ENCODE measurements at regions not wholly inside any gene's neighbourhood (a gene's known extent, or its start where the extent isn't known, plus 50 kb on each side); places are given as distances from the start of the nearest gene placed in this dataset.
A peak's percentile ranks its signal among the peaks of the same experiment; 100 is the strongest.

- H3K27me3 Mint-ChIP-seq (ENCODE audit: low read depth, unreplicated experiment), result no peaks in the 10 kb centered on the region
- no peak overlapping the region for H3K27ac Mint-ChIP-seq (ENCODE audit: unreplicated experiment)
- Histone ChIP-seq H3K4me3 (ENCODE audit: insufficient read depth, low read depth, low read length) (no peak overlapping the region), H3K27ac (ENCODE audit: low read depth, low read length) (no peak overlapping the region), H3K27me3 (ENCODE audit: insufficient read depth, low read length) (no peaks in the 10 kb centered on the region), H3K9me3 (ENCODE audit: insufficient read depth, low read depth, low read length) (no peaks in the 10 kb centered on the region), H3K36me3 (ENCODE audit: insufficient read depth, low read length) (no peaks in the 10 kb centered on the region), H2AFZ (ENCODE audit: low read depth, low read length) (no peak overlapping the region), H3K4me1 (ENCODE audit: insufficient read depth, low read length) (no peaks in the 10 kb centered on the region), H4K20me1 (ENCODE audit: insufficient read depth, low read length) (no peaks in the 10 kb centered on the region), H3K79me2 (ENCODE audit: insufficient read depth, low read length) (no peaks in the 10 kb centered on the region), H3K9ac (ENCODE audit: low read length) (no peak overlapping the region), H3K4me2 (ENCODE audit: low read length) (no peak overlapping the region)
- no peak for DNase-seq (ENCODE audit: low read depth)
- TF ChIP-seq CTCF (IDR thresholded peaks at IDR 0.05; ENCODE audit: insufficient read depth, low read depth, low read length) (no peak), EZH2 (IDR thresholded peaks at IDR 0.05; ENCODE audit: insufficient read depth, low read length) (no peak)
- no peaks in the 10 kb centered on the region for H3K9me3 Mint-ChIP-seq (ENCODE audit: unreplicated experiment)
- no peaks in the 10 kb centered on the region for H3K36me3 Mint-ChIP-seq (ENCODE audit: low read depth, unreplicated experiment)
- H3K4me3 Mint-ChIP-seq (ENCODE audit: unreplicated experiment), result no peak overlapping the region
- FAIRE-seq, result no peak
- no peaks in the 10 kb centered on the region for H3K4me1 Mint-ChIP-seq (ENCODE audit: low read depth, unreplicated experiment)
Measured at GRCh38 chr2:199111458-199111857, 346.3 kb downstream of the SATB2 start.

GRCh38 chr2:199108056-199108455 lies 349.7 kb downstream of the SATB2 start:
- Histone ChIP-seq H3K4me2 (ENCODE audit: low read length) (no peak overlapping the region), H3K4me1 (ENCODE audit: insufficient read depth, low read length) (no peaks in the 10 kb centered on the region), H3K79me2 (ENCODE audit: insufficient read depth, low read length) (no peaks in the 10 kb centered on the region), H2AFZ (ENCODE audit: low read depth, low read length) (no peak overlapping the region), H4K20me1 (ENCODE audit: insufficient read depth, low read length) (no peaks in the 10 kb centered on the region), H3K9me3 (ENCODE audit: insufficient read depth, low read depth, low read length) (no peaks in the 10 kb centered on the region), H3K9ac (ENCODE audit: low read length) (no peak overlapping the region), H3K27me3 (ENCODE audit: insufficient read depth, low read length) (no peaks in the 10 kb centered on the region), H3K36me3 (ENCODE audit: insufficient read depth, low read length) (no peaks in the 10 kb centered on the region), H3K4me3 (ENCODE audit: insufficient read depth, low read depth, low read length) (no peak overlapping the region), H3K27ac (ENCODE audit: low read depth, low read length) (no peak overlapping the region)
- no peaks in the 10 kb centered on the region for H3K4me1 Mint-ChIP-seq (ENCODE audit: low read depth, unreplicated experiment)
- no peak overlapping the region for H3K4me3 Mint-ChIP-seq (ENCODE audit: unreplicated experiment)
- H3K27ac Mint-ChIP-seq (ENCODE audit: unreplicated experiment), result no peak overlapping the region
- H3K36me3 Mint-ChIP-seq (ENCODE audit: low read depth, unreplicated experiment), result no peaks in the 10 kb centered on the region
- FAIRE-seq (no peak), DNase-seq (ENCODE audit: low read depth) (peak; percentile 32)
- no peaks in the 10 kb centered on the region for H3K9me3 Mint-ChIP-seq (ENCODE audit: unreplicated experiment)
- no peaks in the 10 kb centered on the region for H3K27me3 Mint-ChIP-seq (ENCODE audit: low read depth, unreplicated experiment)
- TF ChIP-seq CTCF (IDR thresholded peaks at IDR 0.05; ENCODE audit: insufficient read depth, low read depth, low read length) (no peak), EZH2 (IDR thresholded peaks at IDR 0.05; ENCODE audit: insufficient read depth, low read length) (no peak)

GRCh38 chr2:199105826-199106225 lies 351.9 kb downstream of the SATB2 start:
- no peak for TF ChIP-seq CTCF (IDR thresholded peaks at IDR 0.05; ENCODE audit: insufficient read depth, low read depth, low read length)
- no peak for TF ChIP-seq EZH2 (IDR thresholded peaks at IDR 0.05; ENCODE audit: insufficient read depth, low read length)
- H3K4me3 ChIP-seq (ENCODE audit: insufficient read depth, low read depth, low read length), result no peak overlapping the region
- DNase-seq (ENCODE audit: low read depth) (no peak), FAIRE-seq (no peak)
- H3K9ac ChIP-seq (ENCODE audit: low read length), result no peak overlapping the region
- no peak overlapping the region for H3K4me2 ChIP-seq (ENCODE audit: low read length)
- Mint-ChIP-seq H3K4me3 (ENCODE audit: unreplicated experiment) (no peak overlapping the region), H3K9me3 (ENCODE audit: unreplicated experiment) (no peaks in the 10 kb centered on the region), H3K27me3 (ENCODE audit: low read depth, unreplicated experiment) (no peaks in the 10 kb centered on the region), H3K36me3 (ENCODE audit: low read depth, unreplicated experiment) (no peaks in the 10 kb centered on the region), H3K27ac (ENCODE audit: unreplicated experiment) (no peak overlapping the region), H3K4me1 (ENCODE audit: low read depth, unreplicated experiment) (no peaks in the 10 kb centered on the region)
- H3K79me2 ChIP-seq (ENCODE audit: insufficient read depth, low read length), result no peaks in the 10 kb centered on the region
- H4K20me1 ChIP-seq (ENCODE audit: insufficient read depth, low read length), result no peaks in the 10 kb centered on the region
- peaks cover 2% of the 10 kb centered on the region for H3K4me1 ChIP-seq (ENCODE audit: insufficient read depth, low read length)
- H2AFZ ChIP-seq (ENCODE audit: low read depth, low read length), result no peak overlapping the region
- no peaks in the 10 kb centered on the region for H3K36me3 ChIP-seq (ENCODE audit: insufficient read depth, low read length)
- no peaks in the 10 kb centered on the region for H3K9me3 ChIP-seq (ENCODE audit: insufficient read depth, low read depth, low read length)
- no peak overlapping the region for H3K27ac ChIP-seq (ENCODE audit: low read depth, low read length)
- H3K27me3 ChIP-seq (ENCODE audit: insufficient read depth, low read length), result no peaks in the 10 kb centered on the region
